GM12878 (cell line): ENCODE measurements at regions not wholly inside any gene's neighbourhood (a gene's known extent, or its start where the extent isn't known, plus 50 kb on each side); places are given as distances from the start of the nearest gene placed in this dataset.
A peak's percentile ranks its signal among the peaks of the same experiment; 100 is the strongest.

ENCODE experiments used
- ATAC-seq: fragments of 200-7000 bp; cut with Tn5 transposase; 3 replicates; pipeline ENCODE4 v1.9.1; 2020; ENCODE audit warnings: mild to moderate bottlenecking, moderate library complexity
- BruUV-seq: library from RNA; stranded (reverse); fragments of 400-500 nt; replicated peaks from 2 replicates; lab custom pipeline; 2021; lab: Mats Ljungman, UMichigan
- CTCF ChIA-PET: fragments of 300-600 bp; sonication (Branson Sonifier 250); formaldehyde crosslinking; extraction: SDS; loops from one replicate; lab custom pipeline; 2021; ENCODE audit warnings: inconsistent platforms; lab: Yijun Ruan, JAX
- POLR2A ChIA-PET: fragments of 350-600 bp; formaldehyde crosslinking; extraction: SDS; loops from one replicate; lab custom pipeline; 2021; ENCODE audit warnings: inconsistent platforms; lab: Charles Lee
- RAD21 ChIA-PET: fragments of 300-600 bp; sonication (Branson Sonifier 250); formaldehyde crosslinking; loops from one replicate; lab custom pipeline; 2023; ENCODE audit warnings: antibody characterized with exemption; ENCODE audit not compliant: unreplicated experiment; lab: Charles Lee
- SMC1A ChIA-PET: fragments of 300-600 bp; sonication (Branson Sonifier 250); formaldehyde crosslinking; loops from one replicate; lab custom pipeline; 2023; ENCODE audit not compliant: unreplicated experiment, uncharacterized antibody; lab: Charles Lee
- DNase-seq: peaks from one replicate; pipeline ENCODE4 v3.0.0-alpha.2; 2011; ENCODE audit warnings: low read depth, low spot score
- FAIRE-seq: peaks from 3 replicates; lab custom pipeline; 2011; peaks lifted over from hg19 to GRCh38; lab: Jason Lieb, UNC
- H2AFZ ChIP-seq: 2 replicates; pipeline ENCODE4 v1.6.0; 2011; ENCODE audit warnings: low read depth, low read length, control low read depth; ENCODE audit not compliant: control insufficient read depth
- H3K27ac ChIP-seq: 2 replicates; pipeline ENCODE4 v1.5.1; 2011; ENCODE audit warnings: control low read depth; ENCODE audit not compliant: control insufficient read depth, insufficient read depth
- H3K27me3 ChIP-seq, 2 experiments: replicated peaks in 1 of 2; 2 replicates each; pipeline versions ENCODE4 v1.6.0 to v1.6.1; 2011; ENCODE audit warnings: low read length in 1 of 2; ENCODE audit not compliant: control insufficient read depth in 2 of 2, insufficient read depth in 2 of 2
- H3K36me3 ChIP-seq, 2 experiments: 2 replicates each; pipeline ENCODE4 v1.5.1; 2011; ENCODE audit warnings: low read length in 1 of 2; ENCODE audit not compliant: control insufficient read depth in 2 of 2, insufficient read depth in 2 of 2
- H3K4me1 ChIP-seq: 2 replicates; pipeline ENCODE4 v1.6.1; 2011; ENCODE audit warnings: mild to moderate bottlenecking, low read length, moderate library complexity, mixed read lengths; ENCODE audit not compliant: control insufficient read depth, insufficient read depth
- H3K4me2 ChIP-seq: 2 replicates; pipeline ENCODE4 v1.6.0; 2011; ENCODE audit warnings: control low read depth; ENCODE audit not compliant: control insufficient read depth, insufficient read depth
- H3K4me3 ChIP-seq: fragments of 200-600 bp; sonication (generic); 2 replicates; pipeline ENCODE4 v1.5.1; 2016
- H3K79me2 ChIP-seq: 2 replicates; pipeline ENCODE4 v1.6.0; 2011; ENCODE audit warnings: low read length; ENCODE audit not compliant: control insufficient read depth, insufficient read depth
- H3K9ac ChIP-seq: 2 replicates; pipeline ENCODE4 v1.8.0; 2011; ENCODE audit warnings: low read length, control low read depth, mixed read lengths; ENCODE audit not compliant: control insufficient read depth, insufficient read depth
- H3K9me3 ChIP-seq: replicated peaks from 3 replicates; pipeline ENCODE4 v1.5.1; 2011; ENCODE audit warnings: mild to moderate bottlenecking, low read length; ENCODE audit not compliant: control insufficient read depth, insufficient read depth
- H4K20me1 ChIP-seq: 2 replicates; pipeline ENCODE4 v1.6.0; 2011; ENCODE audit not compliant: control insufficient read depth, insufficient read depth
- ATF7 ChIP-seq: fragments of 450-650 bp; IDR thresholded peaks from 2 replicates; pipeline ENCODE4 v1.6.1; 2016; ENCODE audit warnings: low read depth, mild to moderate bottlenecking
- BMI1 ChIP-seq: fragments of 450-650 bp; IDR thresholded peaks from 2 replicates; pipeline ENCODE4 v1.6.1; 2016; ENCODE audit warnings: mild to moderate bottlenecking, moderate library complexity, borderline replicate concordance
- HDAC6 ChIP-seq: fragments of 200-600 bp; sonication (generic); IDR thresholded peaks from one replicate; pipeline ENCODE4 v1.8.0; 2017; ENCODE audit warnings: antibody characterized with exemption; ENCODE audit not compliant: unreplicated experiment
- MYC ChIP-seq: IDR thresholded peaks from 2 replicates; pipeline ENCODE4 v1.6.1; 2011; ENCODE audit warnings: mild to moderate bottlenecking, low read length, moderate library complexity, inconsistent platforms; ENCODE audit not compliant: insufficient read depth, insufficient replicate concordance, insufficient read length, severe bottlenecking
- PAX8 ChIP-seq: fragments of 450-650 bp; IDR thresholded peaks from 2 replicates; pipeline ENCODE4 v1.6.1; 2017; ENCODE audit warnings: mild to moderate bottlenecking, moderate library complexity
- RAD21 ChIP-seq: IDR thresholded peaks from 2 replicates; pipeline ENCODE4 v1.6.1; 2011; ENCODE audit warnings: mild to moderate bottlenecking, low read depth, low read length, moderate library complexity; ENCODE audit not compliant: insufficient read depth
- SMARCA5 ChIP-seq: fragments of 450-650 bp; IDR thresholded peaks from 2 replicates; pipeline ENCODE4 v1.6.1; 2017; ENCODE audit warnings: mild to moderate bottlenecking
- STAT1 ChIP-seq: fragments of 450-650 bp; conservative IDR thresholded peaks from 2 replicates; pipeline ENCODE4 v1.6.1; 2014; ENCODE audit warnings: antibody characterized with exemption, mild to moderate bottlenecking
- WGBS: methylation state at CpG from one replicate; pipeline ENCODE4 v1.1.6; 2016; ENCODE audit warnings: low lambda C conversion rate; ENCODE audit not compliant: insufficient replicate concordance, insufficient coverage; ENCODE audit errors: missing lambda C conversion rate; 5-methylcytosine and 5-hydroxymethylcytosine counted together
- in situ Hi-C: fragments of 300-500 bp; cut with MboI; formaldehyde crosslinking; loops from 9 replicates; pipeline ENCODE4 v1.14.3; 2018; ENCODE audit warnings: mixed read lengths
- intact Hi-C: fragments of 100-400 bp; cut with micrococcal nuclease; formaldehyde crosslinking; loops from one replicate; pipeline ENCODE4 v1.14.2; 2022; ENCODE audit not compliant: unreplicated experiment
- TF ChIP-seq, protein P1 (sequence below): IDR thresholded peaks from 2 replicates; pipeline ENCODE4 v1.6.1; 2011; ENCODE audit warnings: low read depth, low read length, improper control_type of control experiment, borderline replicate concordance
- TF ChIP-seq, protein P2 (sequence below): fragments of 450-650 bp; IDR thresholded peaks from 2 replicates; pipeline ENCODE4 v1.6.1; 2017; ENCODE audit warnings: low read depth, mild to moderate bottlenecking, moderate library complexity
- TF ChIP-seq, protein P3 (sequence below): fragments of 450-650 bp; IDR thresholded peaks from 2 replicates; pipeline ENCODE4 v1.6.1; 2017; ENCODE audit warnings: mild to moderate bottlenecking, moderate library complexity

DNA sequence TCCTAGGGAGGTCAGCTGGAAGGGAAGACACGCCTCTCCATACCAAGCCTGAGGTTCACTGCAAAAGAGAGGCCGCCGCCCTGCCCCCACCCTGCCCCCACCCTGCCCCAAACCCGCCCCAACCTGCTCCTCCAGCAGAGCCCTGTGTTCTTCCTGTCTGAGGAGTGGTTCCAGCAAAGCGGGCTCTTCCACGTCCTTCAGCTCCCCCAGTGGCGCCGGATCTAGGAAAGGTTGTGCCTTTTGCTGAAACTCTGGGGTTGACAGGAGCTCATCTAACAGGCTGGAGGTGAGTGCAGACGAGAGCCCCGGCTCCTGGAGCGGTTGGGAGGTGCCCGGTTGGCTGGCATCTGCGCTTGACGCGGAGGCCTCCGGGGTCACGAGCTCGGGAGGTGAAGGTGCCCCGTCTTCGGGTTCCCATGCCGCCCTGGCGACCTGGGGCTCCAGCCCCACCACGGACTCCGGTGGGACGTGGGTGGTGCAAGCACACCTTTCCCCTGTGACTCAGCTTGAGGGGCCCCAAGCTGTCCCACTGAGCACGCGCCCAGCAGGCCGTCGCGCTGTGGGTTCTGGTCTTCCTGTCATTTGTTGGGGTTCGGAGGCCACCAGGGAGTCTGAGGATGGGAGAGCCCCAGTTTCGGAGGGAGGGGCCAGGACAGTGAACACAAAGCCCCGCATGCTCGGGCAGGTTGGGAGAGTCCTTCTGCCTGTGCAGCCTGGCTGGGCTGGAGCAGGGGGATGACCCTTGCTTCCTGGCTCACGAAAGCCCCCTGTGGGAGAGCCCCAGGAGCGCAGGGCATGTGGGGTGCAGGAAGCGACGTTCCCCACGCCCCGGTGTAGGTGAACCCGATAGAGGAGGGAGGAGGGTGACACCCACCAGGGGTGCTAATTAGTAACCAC lies 1467.1 kb downstream of the FOXD4L5 start (continued):
- TF ChIP-seq, protein P1, sequence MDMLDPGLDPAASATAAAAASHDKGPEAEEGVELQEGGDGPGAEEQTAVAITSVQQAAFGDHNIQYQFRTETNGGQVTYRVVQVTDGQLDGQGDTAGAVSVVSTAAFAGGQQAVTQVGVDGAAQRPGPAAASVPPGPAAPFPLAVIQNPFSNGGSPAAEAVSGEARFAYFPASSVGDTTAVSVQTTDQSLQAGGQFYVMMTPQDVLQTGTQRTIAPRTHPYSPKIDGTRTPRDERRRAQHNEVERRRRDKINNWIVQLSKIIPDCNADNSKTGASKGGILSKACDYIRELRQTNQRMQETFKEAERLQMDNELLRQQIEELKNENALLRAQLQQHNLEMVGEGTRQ = no peak

DNA sequence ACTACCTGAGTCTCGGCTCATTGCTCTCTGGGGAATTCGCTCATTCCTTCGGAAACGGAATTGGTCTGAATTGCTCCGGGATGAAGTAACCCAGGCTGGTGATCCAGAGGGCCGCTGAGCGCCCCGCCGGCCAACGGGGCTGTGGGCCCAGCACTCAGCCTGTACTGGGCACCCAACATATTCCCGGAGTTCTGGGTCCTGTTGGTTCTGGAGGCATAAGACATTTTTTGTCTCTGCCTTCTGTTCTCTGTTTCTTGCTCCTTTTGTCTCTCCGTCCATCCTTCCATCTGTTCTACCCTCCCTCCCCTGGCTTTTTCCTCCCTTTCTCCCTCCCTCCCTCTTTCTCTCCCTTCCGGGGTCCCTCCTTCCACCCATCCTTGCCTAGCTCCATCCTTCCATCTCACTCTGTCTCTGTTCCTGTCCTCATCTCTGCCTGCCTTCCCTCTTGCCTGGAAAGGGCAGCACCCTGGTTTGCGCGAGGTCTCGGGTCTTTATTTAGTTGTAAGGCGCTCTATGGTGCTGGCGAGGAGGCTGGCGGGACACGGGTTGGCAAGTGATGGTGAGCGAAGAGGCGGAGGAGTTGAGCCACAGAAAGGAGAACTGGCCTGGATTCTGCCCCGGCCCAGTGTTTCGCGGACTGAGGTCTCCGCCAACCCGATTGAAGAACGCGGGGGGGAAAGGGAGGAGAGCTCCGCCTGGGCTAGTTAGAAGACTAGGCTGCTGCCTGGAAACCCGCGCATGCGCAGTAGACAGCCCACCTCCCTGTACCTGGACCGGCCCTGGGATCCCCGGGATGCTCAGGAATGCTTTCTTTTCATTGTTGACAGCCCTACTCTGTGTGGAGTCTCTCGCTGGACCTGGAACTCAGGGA lies 1468.0 kb downstream of the FOXD4L5 start:
- H3K27ac ChIP-seq = peak overlapping the region; percentile 86
- H4K20me1 ChIP-seq = no peaks in the 10 kb centered on the region
- BruUV-seq = TSS peak; percentile 93
- DNase-seq (peak; percentile 80), ATAC-seq (peak; percentile 79), FAIRE-seq (no peak)
- H3K79me2 ChIP-seq = peaks cover 17% of the 10 kb centered on the region
- peak overlapping the region; percentile 89 for H3K4me2 ChIP-seq
- no peaks in the 10 kb centered on the region for H3K4me1 ChIP-seq
- peak overlapping the region; percentile 72 for H2AFZ ChIP-seq
- H3K9me3 ChIP-seq = no peaks in the 10 kb centered on the region; the same call in 2 of the 3 replicates
- ChIA-PET RAD21 (interaction anchor here (2.3 to 2.4 kb wide), 2 partner anchors 1014 to 1017 kb away, joined by 20 to 47 read pairs; no protein-coding TSS in a partner anchor), SMC1A (interaction anchor here (2.4 to 2.9 kb wide), 3 partner anchors 1014 to 1018 kb away, joined by 11 to 26 read pairs (median 17); no protein-coding TSS in a partner anchor), POLR2A (interaction anchor here (1.3 to 2.4 kb wide), 3 partner anchors 979 to 1017 kb away, joined by 3 to 35 read pairs (median 9); no protein-coding TSS in a partner anchor), CTCF (interaction anchor here (1.2 to 2.3 kb wide), 2 partner anchors 1014 to 1017 kb away, joined by 8 to 25 read pairs; no protein-coding TSS in a partner anchor)
- no peaks in the 10 kb centered on the region for H3K36me3 ChIP-seq
- peak overlapping the region; percentile 53 for H3K9ac ChIP-seq
- 16% methylated on average over 36 of the region's 36 CpGs for WGBS
- peak overlapping the region; percentile 94 for H3K4me3 ChIP-seq
- in situ Hi-C loops (loop anchor here (10.0 kb wide), 1 partner anchor 942 kb away; no protein-coding TSS in a partner anchor), intact Hi-C loops (no loop called here)
- no peaks in the 10 kb centered on the region for H3K27me3 ChIP-seq
- TF ChIP-seq RAD21 (0 out of 2 replicates have a peak, but pooled peaks have one; percentile 5), ATF7 (no peak), SMARCA5 (no peak), MYC (no peak), STAT1 (no peak), BMI1 (no peak), HDAC6 (no peak), PAX8 (no peak)
- TF ChIP-seq, protein P2, sequence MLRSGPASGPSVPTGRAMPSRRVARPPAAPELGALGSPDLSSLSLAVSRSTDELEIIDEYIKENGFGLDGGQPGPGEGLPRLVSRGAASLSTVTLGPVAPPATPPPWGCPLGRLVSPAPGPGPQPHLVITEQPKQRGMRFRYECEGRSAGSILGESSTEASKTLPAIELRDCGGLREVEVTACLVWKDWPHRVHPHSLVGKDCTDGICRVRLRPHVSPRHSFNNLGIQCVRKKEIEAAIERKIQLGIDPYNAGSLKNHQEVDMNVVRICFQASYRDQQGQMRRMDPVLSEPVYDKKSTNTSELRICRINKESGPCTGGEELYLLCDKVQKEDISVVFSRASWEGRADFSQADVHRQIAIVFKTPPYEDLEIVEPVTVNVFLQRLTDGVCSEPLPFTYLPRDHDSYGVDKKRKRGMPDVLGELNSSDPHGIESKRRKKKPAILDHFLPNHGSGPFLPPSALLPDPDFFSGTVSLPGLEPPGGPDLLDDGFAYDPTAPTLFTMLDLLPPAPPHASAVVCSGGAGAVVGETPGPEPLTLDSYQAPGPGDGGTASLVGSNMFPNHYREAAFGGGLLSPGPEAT = no peak
- TF ChIP-seq, protein P3, sequence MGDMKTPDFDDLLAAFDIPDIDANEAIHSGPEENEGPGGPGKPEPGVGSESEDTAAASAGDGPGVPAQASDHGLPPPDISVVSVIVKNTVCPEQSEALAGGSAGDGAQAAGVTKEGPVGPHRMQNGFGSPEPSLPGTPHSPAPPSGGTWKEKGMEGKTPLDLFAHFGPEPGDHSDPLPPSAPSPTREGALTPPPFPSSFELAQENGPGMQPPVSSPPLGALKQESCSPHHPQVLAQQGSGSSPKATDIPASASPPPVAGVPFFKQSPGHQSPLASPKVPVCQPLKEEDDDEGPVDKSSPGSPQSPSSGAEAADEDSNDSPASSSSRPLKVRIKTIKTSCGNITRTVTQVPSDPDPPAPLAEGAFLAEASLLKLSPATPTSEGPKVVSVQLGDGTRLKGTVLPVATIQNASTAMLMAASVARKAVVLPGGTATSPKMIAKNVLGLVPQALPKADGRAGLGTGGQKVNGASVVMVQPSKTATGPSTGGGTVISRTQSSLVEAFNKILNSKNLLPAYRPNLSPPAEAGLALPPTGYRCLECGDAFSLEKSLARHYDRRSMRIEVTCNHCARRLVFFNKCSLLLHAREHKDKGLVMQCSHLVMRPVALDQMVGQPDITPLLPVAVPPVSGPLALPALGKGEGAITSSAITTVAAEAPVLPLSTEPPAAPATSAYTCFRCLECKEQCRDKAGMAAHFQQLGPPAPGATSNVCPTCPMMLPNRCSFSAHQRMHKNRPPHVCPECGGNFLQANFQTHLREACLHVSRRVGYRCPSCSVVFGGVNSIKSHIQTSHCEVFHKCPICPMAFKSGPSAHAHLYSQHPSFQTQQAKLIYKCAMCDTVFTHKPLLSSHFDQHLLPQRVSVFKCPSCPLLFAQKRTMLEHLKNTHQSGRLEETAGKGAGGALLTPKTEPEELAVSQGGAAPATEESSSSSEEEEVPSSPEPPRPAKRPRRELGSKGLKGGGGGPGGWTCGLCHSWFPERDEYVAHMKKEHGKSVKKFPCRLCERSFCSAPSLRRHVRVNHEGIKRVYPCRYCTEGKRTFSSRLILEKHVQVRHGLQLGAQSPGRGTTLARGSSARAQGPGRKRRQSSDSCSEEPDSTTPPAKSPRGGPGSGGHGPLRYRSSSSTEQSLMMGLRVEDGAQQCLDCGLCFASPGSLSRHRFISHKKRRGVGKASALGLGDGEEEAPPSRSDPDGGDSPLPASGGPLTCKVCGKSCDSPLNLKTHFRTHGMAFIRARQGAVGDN = no peak
